Aorta (tissue), 5 donors: ENCODE measurements at regions not wholly inside any gene's neighbourhood (a gene's known extent, or its start where the extent isn't known, plus 50 kb on each side); places are given as distances from the start of the nearest gene placed in this dataset.

Source experiments
- ATAC-seq: fragments of 200-7000 bp; cut with Tn5 transposase; one replicate; pipeline ENCODE4 v1.9.1; 2022; ENCODE audit warnings: moderate library complexity; ENCODE audit not compliant: low FRiP score
- DNase-seq, 2 donors: peaks; one replicate each; pipeline ENCODE4 v3.0.0-alpha.2; 2020
- H3K27ac ChIP-seq, 2 donors: one replicate each; pipeline ENCODE4 v1.5.1; 2013; ENCODE audit warnings: low read length in 2 of 2, mild to moderate bottlenecking in 2 of 2, moderate library complexity in 2 of 2, control low read depth in 1 of 2, inconsistent platforms in 1 of 2, low read depth in 1 of 2
- H3K27me3 ChIP-seq, 2 donors: one replicate each; pipeline ENCODE4 v1.6.1; 2013; ENCODE audit warnings: control low read depth in 1 of 2, low read length in 1 of 2, mild to moderate bottlenecking in 1 of 2, moderate library complexity in 1 of 2; ENCODE audit not compliant: insufficient read depth in 2 of 2, control insufficient read depth in 1 of 2
- H3K36me3 ChIP-seq, 2 donors: one replicate each; pipeline ENCODE4 v1.6.1; 2013; ENCODE audit warnings: control low read depth in 1 of 2, low read length in 1 of 2, mild to moderate bottlenecking in 1 of 2; ENCODE audit not compliant: insufficient read depth in 2 of 2, control insufficient read depth in 1 of 2
- H3K4me1 ChIP-seq, 2 donors: one replicate each; pipeline ENCODE4 v1.6.1; 2013; ENCODE audit warnings: low read length in 2 of 2, control low read depth in 1 of 2, mild to moderate bottlenecking in 1 of 2, moderate library complexity in 1 of 2; ENCODE audit not compliant: insufficient read depth in 2 of 2, control insufficient read depth in 1 of 2
- H3K4me3 ChIP-seq, 2 donors: one replicate each; pipeline ENCODE4 v1.5.1; 2013; ENCODE audit warnings: low read length in 2 of 2, control low read depth in 1 of 2, mild to moderate bottlenecking in 1 of 2
- H3K9me3 ChIP-seq: one replicate; pipeline ENCODE4 v1.6.1; 2013; ENCODE audit warnings: mild to moderate bottlenecking, low read length; ENCODE audit not compliant: control insufficient read depth
- WGBS, 2 donors: extraction: QIAGEN DNeasy Blood & Tissue Kit; methylation state at CpG; one replicate each; pipeline ENCODE4 v1.1.7; 2013; 5-methylcytosine and 5-hydroxymethylcytosine counted together
- intact Hi-C, 2 donors: fragments of 100-400 bp; cut with DNase I; formaldehyde crosslinking; loops; one replicate each; pipeline versions ENCODE4 v1.14.2 to v1.15.0; 2022
- donor health status: healthy with polysubstance abuse.
- donor health status: Bipolar disorder and iron deficiency.
- donor health status: DM: no; HTN: no; CAD: no.
- donor health status: DM: no; HTN: no; CAD: no.
- donor health status: DM: yes; HTN: yes; CAD: no.

GRCh38 chr9:129343424-129344375, 165.6 kb upstream of the IER5L start:
- no peaks in the 10 kb centered on the region for H3K9me3 ChIP-seq
- 87 to 89% methylated on average over 28 of the region's 28 CpGs for WGBS, 2 donors
- no peak overlapping the region for H3K27ac ChIP-seq
- no peaks in the 10 kb centered on the region for H3K36me3 ChIP-seq
- no peak overlapping the region for H3K4me3 ChIP-seq
- DNase-seq: peak in 1 of 2 donors; percentile 92
- intact Hi-C loops: no loop called here
- ATAC-seq: peak; percentile 66
- no peaks in the 10 kb centered on the region for H3K4me1 ChIP-seq
- H3K27me3 ChIP-seq: no peaks in the 10 kb centered on the region

GRCh38 chr9:129342591-129343423, 164.7 kb upstream of the IER5L start:
- 93% methylated on average over 16 of the region's 16 CpGs for WGBS, 2 donors
- Histone ChIP-seq H3K27me3 (no peaks in the 10 kb centered on the region), H3K27ac (no peak overlapping the region), H3K9me3 (no peaks in the 10 kb centered on the region), H3K4me1 (no peaks in the 10 kb centered on the region), H3K36me3 (no peaks in the 10 kb centered on the region), H3K4me3 (no peak overlapping the region)
- intact Hi-C loops: no loop called here
- no peak for ATAC-seq
- no peak for DNase-seq

GRCh38 chr9:129341987-129342348, 163.9 kb upstream of the IER5L start:
- H3K4me1 ChIP-seq: no peaks in the 10 kb centered on the region
- no peaks in the 10 kb centered on the region for H3K36me3 ChIP-seq
- no peaks in the 10 kb centered on the region for H3K9me3 ChIP-seq
- H3K27me3 ChIP-seq: no peaks in the 10 kb centered on the region
- 97% methylated on average over 8 of the region's 8 CpGs for WGBS, 2 donors
- ATAC-seq (no peak), DNase-seq (no peak)
- intact Hi-C loops: no loop called here
- H3K4me3 ChIP-seq: no peak overlapping the region
- no peak overlapping the region for H3K27ac ChIP-seq

- intact Hi-C loops: no loop called here
- WGBS, 2 donors: 81% methylated on average over 30 of the region's 30 CpGs
- Histone ChIP-seq H3K4me3 (no peak overlapping the region), H3K36me3 (no peaks in the 10 kb centered on the region), H3K27ac (no peak overlapping the region), H3K4me1 (no peaks in the 10 kb centered on the region), H3K27me3 (no peaks in the 10 kb centered on the region), H3K9me3 (no peaks in the 10 kb centered on the region)
- DNase-seq: no peak
- peak; percentile 8 for ATAC-seq
Measured at GRCh38 chr9:129341171-129341986, 163.3 kb upstream of the IER5L start.

GRCh38 chr9:129340427-129341170, 162.5 kb upstream of the IER5L start:
- no peaks in the 10 kb centered on the region for H3K36me3 ChIP-seq
- H3K27ac ChIP-seq: no peak overlapping the region
- H3K4me1 ChIP-seq: no peaks in the 10 kb centered on the region
- H3K27me3 ChIP-seq: no peaks in the 10 kb centered on the region
- no peaks in the 10 kb centered on the region for H3K9me3 ChIP-seq
- no peak overlapping the region for H3K4me3 ChIP-seq
- peak in 1 of 2 donors; percentile 75 for DNase-seq
- no peak for ATAC-seq
- WGBS, 2 donors: 82 to 88% methylated on average over 14 to 15 of the region's 15 CpGs
- intact Hi-C loops: no loop called here

- Histone ChIP-seq H3K36me3 (no peaks in the 10 kb centered on the region), H3K27me3 (no peaks in the 10 kb centered on the region), H3K4me3 (no peak overlapping the region), H3K27ac (no peak overlapping the region), H3K9me3 (no peaks in the 10 kb centered on the region), H3K4me1 (no peaks in the 10 kb centered on the region)
- DNase-seq: no peak
- WGBS, 2 donors: 96% methylated on average over 3 of the region's 3 CpGs
- ATAC-seq: no peak
- intact Hi-C loops: loop anchor here in 1 of 2 donors (10.0 kb wide), 1 partner anchor 265 kb away; no protein-coding TSS in a partner anchor
Measured at GRCh38 chr9:129339539-129340157, 161.6 kb upstream of the IER5L start.

GRCh38 chr9:129338724-129339430, 160.8 kb upstream of the IER5L start:
- intact Hi-C loops: loop anchor here in 1 of 2 donors (10.0 kb wide), 1 partner anchor 266 kb away; no protein-coding TSS in a partner anchor
- Histone ChIP-seq H3K36me3 (no peaks in the 10 kb centered on the region), H3K9me3 (no peaks in the 10 kb centered on the region), H3K4me1 (no peaks in the 10 kb centered on the region), H3K27me3 (no peaks in the 10 kb centered on the region), H3K4me3 (no peak overlapping the region), H3K27ac (no peak overlapping the region)
- ATAC-seq (no peak), DNase-seq (peak; percentile 74 to 75)
- WGBS, 2 donors: 34 to 39% methylated on average over 19 of the region's 19 CpGs
